Bronchial epithelial cell (primary cell): ENCODE measurements at regions not wholly inside any gene's neighbourhood (a gene's known extent, or its start where the extent isn't known, plus 50 kb on each side); places are given as distances from the start of the nearest gene placed in this dataset.

Experiments used
- DNase-seq: peaks from one replicate; pipeline ENCODE4 v3.0.0-alpha.2; 2010; ENCODE audit warnings: low read depth
- FAIRE-seq: peaks from 2 replicates; lab custom pipeline; 2011; peaks lifted over from hg19 to GRCh38; lab: Jason Lieb, UNC
- H3K27me3 ChIP-seq: 2 replicates; pipeline ENCODE4 v1.5.1; 2011; ENCODE audit warnings: low read length; ENCODE audit not compliant: control insufficient read depth, insufficient read depth
- H3K36me3 ChIP-seq: 2 replicates; pipeline ENCODE4 v1.5.1; 2011; ENCODE audit warnings: low read length; ENCODE audit not compliant: control insufficient read depth, insufficient read depth
- H3K4me3 ChIP-seq: 2 replicates; pipeline ENCODE4 v1.5.1; 2011; ENCODE audit warnings: mild to moderate bottlenecking, low read depth, low read length, control low read depth
- CTCF ChIP-seq: IDR thresholded peaks from 2 replicates; pipeline ENCODE4 v1.5.1; 2011; ENCODE audit warnings: mild to moderate bottlenecking, moderate library complexity, low read length, control low read depth, inconsistent platforms; ENCODE audit not compliant: insufficient read depth, severe bottlenecking

- Histone ChIP-seq H3K27me3 (no peaks in the 10 kb centered on the region), H3K36me3 (no peaks in the 10 kb centered on the region), H3K4me3 (no peak overlapping the region)
- no peak for FAIRE-seq
- DNase-seq = no peak
- TF ChIP-seq CTCF = no peak
Measured at GRCh38 chr6:114435985-114436384, 93.2 kb upstream of the HS3ST5 start.

- no peak overlapping the region for H3K4me3 ChIP-seq
- no peak for FAIRE-seq
- H3K27me3 ChIP-seq = no peaks in the 10 kb centered on the region
Measured at GRCh38 chr6:114432400-114432799, 89.6 kb upstream of the HS3ST5 start.

GRCh38 chr6:114431641-114432040 is 88.8 kb upstream of the HS3ST5 start:
- Histone ChIP-seq H3K4me3 (no peak overlapping the region), H3K27me3 (no peaks in the 10 kb centered on the region), H3K36me3 (no peaks in the 10 kb centered on the region)
- FAIRE-seq = no peak
- TF ChIP-seq CTCF = no peak
- no peak for DNase-seq

More at GRCh38 chr6:114432400-114432799, 89.6 kb upstream of the HS3ST5 start:
- TF ChIP-seq CTCF = no peak
- no peak for DNase-seq
- no peaks in the 10 kb centered on the region for H3K36me3 ChIP-seq

GRCh38 chr6:114430534-114431124 is 87.8 kb upstream of the HS3ST5 start:
- FAIRE-seq = no peak
- DNase-seq = no peak
- no peaks in the 10 kb centered on the region for H3K36me3 ChIP-seq
- TF ChIP-seq CTCF = no peak
- no peaks in the 10 kb centered on the region for H3K27me3 ChIP-seq
- H3K4me3 ChIP-seq = no peak overlapping the region

- DNase-seq (no peak), FAIRE-seq (no peak)
- Histone ChIP-seq H3K27me3 (no peaks in the 10 kb centered on the region), H3K36me3 (no peaks in the 10 kb centered on the region), H3K4me3 (no peak overlapping the region)
- TF ChIP-seq CTCF = no peak
Measured at GRCh38 chr6:114428341-114428740, 85.5 kb upstream of the HS3ST5 start.

- Histone ChIP-seq H3K36me3 (no peaks in the 10 kb centered on the region), H3K27me3 (no peaks in the 10 kb centered on the region), H3K4me3 (no peak overlapping the region)
- DNase-seq = no peak
- TF ChIP-seq CTCF = no peak
- FAIRE-seq = no peak
Measured at GRCh38 chr6:114421199-114421598, 78.4 kb upstream of the HS3ST5 start.
